ENCODE measurements at regions not wholly inside any gene's neighbourhood (a gene's known extent, or its start where the extent isn't known, plus 50 kb on each side); places are given as distances from the start of the nearest gene placed in this dataset.

DNA sequence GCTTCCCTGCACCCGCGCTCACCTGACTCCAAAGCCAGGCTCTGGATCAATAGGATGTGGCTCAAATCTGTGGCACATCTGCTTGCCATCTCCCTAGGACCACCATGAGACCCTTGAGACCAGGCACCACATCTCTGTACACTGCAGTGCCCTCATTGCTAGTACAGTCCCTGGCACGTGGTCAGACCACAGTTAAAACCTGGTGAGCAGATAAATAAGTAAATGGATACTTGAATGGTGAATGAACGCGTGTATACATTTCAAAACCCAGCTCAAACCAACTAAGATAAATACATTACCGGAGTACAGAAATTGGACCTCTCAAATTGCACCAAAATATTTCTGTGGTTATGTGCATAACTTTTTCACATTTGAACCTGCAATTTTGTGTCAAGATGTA, 221.2 kb upstream of the IRX4 start:
- no peak overlapping the region for H2BK120ac ChIP-seq (replicated peaks; ENCODE audit: low read depth, low read length)
- CTCF ChIA-PET (ENCODE audit: partially characterized antibody): interaction anchor here (0.6 kb wide), 1 partner anchor 394 kb away, joined by 3 read pairs; no protein-coding TSS in a partner anchor
- H3K79me1 ChIP-seq (ENCODE audit: low read depth, low read length): no peaks in the 10 kb centered on the region
- no peak overlapping the region for H3K23ac ChIP-seq (ENCODE audit: insufficient read length)
- no peak for TF ChIP-seq CEBPB (IDR thresholded peaks at IDR 0.05; ENCODE audit: low read depth, low read length)
- TF ChIP-seq HDAC6 (IDR thresholded peaks at IDR 0.05; ENCODE audit: low read depth, low read length): no peak
- H2BK12ac ChIP-seq (ENCODE audit: low read depth, low read length): no peak overlapping the region
- no peak overlapping the region for H2AFZ ChIP-seq (ENCODE audit: low read length)
- H2BK20ac ChIP-seq (ENCODE audit: low read length): no peak overlapping the region
- H3K23me2 ChIP-seq (ENCODE audit: low read depth, low read length): peaks cover 4% of the 10 kb centered on the region; the same call in 1 of the 2 replicates
- H3K18ac ChIP-seq (ENCODE audit: extremely low read depth, low read length): no peak overlapping the region
- H3K4me2 ChIP-seq (ENCODE audit: insufficient read depth in 1 of 2, low read depth in 2 of 2, low read length in 2 of 2): no peak overlapping the region
- no peaks in the 10 kb centered on the region for H3K79me2 ChIP-seq (ENCODE audit: control insufficient read depth in 1 of 2, insufficient read depth in 2 of 2, low read length in 2 of 2)
- H2AK5ac ChIP-seq (ENCODE audit: low read depth, low read length): no peak overlapping the region
- H3K9me3 ChIP-seq (ENCODE audit: insufficient read depth in 2 of 2, low read depth in 1 of 2, low read length in 1 of 2): no peaks in the 10 kb centered on the region
- no peaks in the 10 kb centered on the region for H3K27me3 ChIP-seq (replicated peaks in 1 of 4; ENCODE audit: control insufficient read depth in 3 of 4, extremely low read depth in 1 of 4, insufficient read depth in 3 of 4, low read length in 3 of 4)
- H2BK15ac ChIP-seq (ENCODE audit: low read length): no peak overlapping the region
- no peaks in the 10 kb centered on the region for H4K20me1 ChIP-seq (replicated peaks in 1 of 2; ENCODE audit: control insufficient read depth in 1 of 2, insufficient read depth in 2 of 2, low read length in 2 of 2)
- H2BK5ac ChIP-seq (ENCODE audit: low read depth, low read length): no peak overlapping the region
- no peak overlapping the region for H3K56ac ChIP-seq (replicated peaks; ENCODE audit: insufficient read length, low read depth, low read length)
- POLR2A ChIA-PET (ENCODE audit: partially characterized antibody): no interaction called here
- H3K14ac ChIP-seq (ENCODE audit: insufficient read length): no peak overlapping the region
- FAIRE-seq (no peak), DNase-seq (ENCODE audit: low read depth in 1 of 2, low spot score in 2 of 2) (no peak)
- H4K8ac ChIP-seq (ENCODE audit: extremely low read depth, insufficient read depth, low read length): no peak overlapping the region; the same call in 1 of the 2 replicates
- no peaks in the 10 kb centered on the region; a peak in 1 of 7 replicates for H3K4me1 ChIP-seq (replicated peaks in 1 of 4; ENCODE audit: control insufficient read depth in 3 of 4, insufficient read depth in 4 of 4, low read length in 3 of 4)
- no peak overlapping the region for H4K91ac ChIP-seq (replicated peaks; ENCODE audit: insufficient read length, low read length)
- WGBS, 2 experiments (ENCODE audit: extremely low coverage in 1 of 2, insufficient coverage in 1 of 2, insufficient read length in 1 of 2, insufficient replicate concordance in 2 of 2, low coverage in 1 of 2, low lambda C conversion rate in 2 of 2, missing lambda C conversion rate in 1 of 2): 78% methylated on average over 6 of the region's 6 CpGs; no CpG with 5 or more reads in 1 of the 2 experiments
- H4K5ac ChIP-seq (ENCODE audit: insufficient read length, low read depth, low read length): no peak overlapping the region
- no peak overlapping the region for H3K27ac ChIP-seq (ENCODE audit: low read depth, low read length)
- H3K4ac ChIP-seq (replicated peaks; ENCODE audit: insufficient read length, low read depth, low read length): no peak overlapping the region
- no peak overlapping the region for H3K4me3 ChIP-seq (ENCODE audit: extremely low read depth in 1 of 4, insufficient read depth in 2 of 4, low read depth in 3 of 4, low read length in 4 of 4)
- H3K9ac ChIP-seq (replicated peaks in 1 of 4; ENCODE audit: extremely low read depth in 1 of 4, low read depth in 3 of 4, low read length in 3 of 4): no peak overlapping the region
- H3K36me3 ChIP-seq (ENCODE audit: control insufficient read depth in 2 of 4, insufficient read depth in 4 of 4, low read length in 3 of 4): no peaks in the 10 kb centered on the region

All from H1 (cell line).